GM12878 (cell line): ENCODE measurements at regions not wholly inside any gene's neighbourhood (a gene's known extent, or its start where the extent isn't known, plus 50 kb on each side); places are given as distances from the start of the nearest gene placed in this dataset.

Source experiments
- ATAC-seq: fragments of 200-7000 bp; cut with Tn5 transposase; 3 replicates; pipeline ENCODE4 v1.9.1; 2020; ENCODE audit warnings: mild to moderate bottlenecking, moderate library complexity
- BruUV-seq: library from RNA; stranded (reverse); fragments of 400-500 nt; replicated peaks from 2 replicates; lab custom pipeline; 2021; lab: Mats Ljungman, UMichigan
- CTCF ChIA-PET: fragments of 300-600 bp; sonication (Branson Sonifier 250); formaldehyde crosslinking; extraction: SDS; loops from one replicate; lab custom pipeline; 2021; ENCODE audit warnings: inconsistent platforms; lab: Yijun Ruan, JAX
- POLR2A ChIA-PET: fragments of 350-600 bp; formaldehyde crosslinking; extraction: SDS; loops from one replicate; lab custom pipeline; 2021; ENCODE audit warnings: inconsistent platforms; lab: Charles Lee
- RAD21 ChIA-PET: fragments of 300-600 bp; sonication (Branson Sonifier 250); formaldehyde crosslinking; loops from one replicate; lab custom pipeline; 2023; ENCODE audit warnings: antibody characterized with exemption; ENCODE audit not compliant: unreplicated experiment; lab: Charles Lee
- SMC1A ChIA-PET: fragments of 300-600 bp; sonication (Branson Sonifier 250); formaldehyde crosslinking; loops from one replicate; lab custom pipeline; 2023; ENCODE audit not compliant: unreplicated experiment, uncharacterized antibody; lab: Charles Lee
- DNase-seq: peaks from one replicate; pipeline ENCODE4 v3.0.0-alpha.2; 2011; ENCODE audit warnings: low read depth, low spot score
- FAIRE-seq: peaks from 3 replicates; lab custom pipeline; 2011; peaks lifted over from hg19 to GRCh38; lab: Jason Lieb, UNC
- H2AFZ ChIP-seq: 2 replicates; pipeline ENCODE4 v1.6.0; 2011; ENCODE audit warnings: low read depth, low read length, control low read depth; ENCODE audit not compliant: control insufficient read depth
- H3K27ac ChIP-seq: 2 replicates; pipeline ENCODE4 v1.5.1; 2011; ENCODE audit warnings: control low read depth; ENCODE audit not compliant: control insufficient read depth, insufficient read depth
- H3K27me3 ChIP-seq, 2 experiments: replicated peaks in 1 of 2; 2 replicates each; pipeline versions ENCODE4 v1.6.0 to v1.6.1; 2011; ENCODE audit warnings: low read length in 1 of 2; ENCODE audit not compliant: control insufficient read depth in 2 of 2, insufficient read depth in 2 of 2
- H3K36me3 ChIP-seq, 2 experiments: 2 replicates each; pipeline ENCODE4 v1.5.1; 2011; ENCODE audit warnings: low read length in 1 of 2; ENCODE audit not compliant: control insufficient read depth in 2 of 2, insufficient read depth in 2 of 2
- H3K4me1 ChIP-seq: 2 replicates; pipeline ENCODE4 v1.6.1; 2011; ENCODE audit warnings: mild to moderate bottlenecking, low read length, moderate library complexity, mixed read lengths; ENCODE audit not compliant: control insufficient read depth, insufficient read depth
- H3K4me2 ChIP-seq: 2 replicates; pipeline ENCODE4 v1.6.0; 2011; ENCODE audit warnings: control low read depth; ENCODE audit not compliant: control insufficient read depth, insufficient read depth
- H3K4me3 ChIP-seq: fragments of 200-600 bp; sonication (generic); 2 replicates; pipeline ENCODE4 v1.5.1; 2016
- H3K79me2 ChIP-seq: 2 replicates; pipeline ENCODE4 v1.6.0; 2011; ENCODE audit warnings: low read length; ENCODE audit not compliant: control insufficient read depth, insufficient read depth
- H3K9ac ChIP-seq: 2 replicates; pipeline ENCODE4 v1.8.0; 2011; ENCODE audit warnings: low read length, control low read depth, mixed read lengths; ENCODE audit not compliant: control insufficient read depth, insufficient read depth
- H3K9me3 ChIP-seq: replicated peaks from 3 replicates; pipeline ENCODE4 v1.5.1; 2011; ENCODE audit warnings: mild to moderate bottlenecking, low read length; ENCODE audit not compliant: control insufficient read depth, insufficient read depth
- H4K20me1 ChIP-seq: 2 replicates; pipeline ENCODE4 v1.6.0; 2011; ENCODE audit not compliant: control insufficient read depth, insufficient read depth
- BCL11A ChIP-seq: IDR thresholded peaks from 2 replicates; pipeline ENCODE4 v1.6.1; 2011; ENCODE audit warnings: low read depth, low read length
- BCL3 ChIP-seq: IDR thresholded peaks from 2 replicates; pipeline ENCODE4 v1.6.1; 2011; ENCODE audit warnings: borderline replicate concordance, low read depth, mild to moderate bottlenecking, moderate library complexity, low read length; ENCODE audit not compliant: insufficient read depth, poor library complexity, severe bottlenecking
- CEBPB ChIP-seq, 2 experiments: fragments of 150-350 bp in 1 of 2; IDR thresholded peaks; 2 replicates each; pipeline ENCODE4 v1.6.1; 2012 to 2014; ENCODE audit warnings: low read depth in 2 of 2, low read length in 2 of 2, borderline replicate concordance in 1 of 2, inconsistent platforms in 1 of 2
- CHD2 ChIP-seq: IDR thresholded peaks from 2 replicates; pipeline ENCODE4 v1.6.1; 2011; ENCODE audit warnings: low read depth, low read length, improper control_type of control experiment, borderline replicate concordance
- ELK1 ChIP-seq: IDR thresholded peaks from 2 replicates; pipeline ENCODE4 v1.6.1; 2012; ENCODE audit warnings: low read depth, low read length, improper control_type of control experiment
- GATAD2B ChIP-seq: fragments of 450-650 bp; conservative IDR thresholded peaks from 2 replicates; pipeline ENCODE4 v1.6.1; 2017; ENCODE audit warnings: low read depth, mild to moderate bottlenecking, moderate library complexity
- HDAC2 ChIP-seq: fragments of 200-600 bp; sonication (generic); IDR thresholded peaks from 2 replicates; pipeline ENCODE4 v1.6.1; 2017
- IKZF1 ChIP-seq: fragments of 450-650 bp; conservative IDR thresholded peaks from 2 replicates; pipeline ENCODE4 v1.6.1; 2017; ENCODE audit warnings: antibody characterized with exemption, mild to moderate bottlenecking
- JUND ChIP-seq: IDR thresholded peaks from 2 replicates; pipeline ENCODE4 v1.6.1; 2012; ENCODE audit warnings: low read depth, mild to moderate bottlenecking, low read length, improper control_type of control experiment, moderate library complexity
- KAT2A ChIP-seq: conservative IDR thresholded peaks from 2 replicates; pipeline ENCODE4 v1.6.1; 2011; ENCODE audit warnings: low read depth, low read length; ENCODE audit not compliant: control insufficient read depth
- PAX8 ChIP-seq: fragments of 450-650 bp; IDR thresholded peaks from 2 replicates; pipeline ENCODE4 v1.6.1; 2017; ENCODE audit warnings: mild to moderate bottlenecking, moderate library complexity
- RFX5 ChIP-seq: IDR thresholded peaks from 2 replicates; pipeline ENCODE4 v1.6.1; 2011; ENCODE audit warnings: low read depth, low read length, improper control_type of control experiment
- STAT1 ChIP-seq: fragments of 450-650 bp; conservative IDR thresholded peaks from 2 replicates; pipeline ENCODE4 v1.6.1; 2014; ENCODE audit warnings: antibody characterized with exemption, mild to moderate bottlenecking
- TCF3 ChIP-seq: IDR thresholded peaks from 2 replicates; pipeline ENCODE4 v1.6.1; 2012; ENCODE audit warnings: low read depth, mild to moderate bottlenecking, low read length, borderline replicate concordance; ENCODE audit not compliant: insufficient read depth
- WGBS: methylation state at CpG from one replicate; pipeline ENCODE4 v1.1.6; 2016; ENCODE audit warnings: low lambda C conversion rate; ENCODE audit not compliant: insufficient replicate concordance, insufficient coverage; ENCODE audit errors: missing lambda C conversion rate; 5-methylcytosine and 5-hydroxymethylcytosine counted together
- in situ Hi-C: fragments of 300-500 bp; cut with MboI; formaldehyde crosslinking; loops from 9 replicates; pipeline ENCODE4 v1.14.3; 2018; ENCODE audit warnings: mixed read lengths
- intact Hi-C: fragments of 100-400 bp; cut with micrococcal nuclease; formaldehyde crosslinking; loops from one replicate; pipeline ENCODE4 v1.14.2; 2022; ENCODE audit not compliant: unreplicated experiment

DNA sequence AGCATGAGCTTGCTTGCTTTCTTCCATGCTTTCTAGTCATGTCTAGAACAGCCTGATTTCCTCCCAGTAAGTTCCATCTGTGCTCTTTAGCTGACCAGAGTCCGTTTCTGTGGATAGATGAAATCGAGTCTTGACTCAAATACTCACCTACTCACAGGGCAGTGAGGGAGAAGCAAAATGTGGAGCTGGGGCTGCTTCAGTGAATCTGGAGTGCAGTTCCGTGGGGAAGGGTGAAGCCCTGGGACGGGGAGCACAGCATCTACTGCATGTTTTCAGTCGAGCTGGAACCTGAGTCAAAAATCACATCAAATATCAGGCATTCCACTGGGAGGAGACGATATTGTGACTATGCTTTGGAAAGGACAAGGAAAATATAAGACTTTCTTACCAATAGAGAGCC lies 70.3 kb upstream of the PRMT8 start:
- no peaks in the 10 kb centered on the region for H3K9me3 ChIP-seq
- CTCF ChIA-PET = no interaction called here
- no peak overlapping the region for H3K27ac ChIP-seq
- DNase-seq (no peak), ATAC-seq (no peak), FAIRE-seq (no peak)
- H2AFZ ChIP-seq = no peak overlapping the region
- H3K4me1 ChIP-seq = no peaks in the 10 kb centered on the region
- no peak overlapping the region for H3K4me2 ChIP-seq
- H3K79me2 ChIP-seq = no peaks in the 10 kb centered on the region
- no TSS peak for BruUV-seq
- no peaks in the 10 kb centered on the region for H4K20me1 ChIP-seq
- intact Hi-C loops (no loop called here), in situ Hi-C loops (no loop called here)
- no peak for TF ChIP-seq IKZF1
- TF ChIP-seq BCL11A = no peak
- TF ChIP-seq CEBPB (IDR thresholded peaks at IDR 0.05; ENCODE audit: borderline replicate concordance in 1 of 2, low read depth in 2 of 2, low read length in 2 of 2) = no peak
- TF ChIP-seq GATAD2B = no peak
- no peak for TF ChIP-seq JUND
- TF ChIP-seq BCL3 = no peak
- no peak for TF ChIP-seq ELK1
- no peak for TF ChIP-seq TCF3
- no peak for TF ChIP-seq HDAC2
- no peak for TF ChIP-seq RFX5
- no peak for TF ChIP-seq PAX8
- TF ChIP-seq KAT2A = no peak
- no peak for TF ChIP-seq STAT1
- TF ChIP-seq CHD2 = no peak
- no peak overlapping the region for H3K4me3 ChIP-seq
- H3K9ac ChIP-seq = no peak overlapping the region
- SMC1A ChIA-PET = no interaction called here
- H3K36me3 ChIP-seq = no peaks in the 10 kb centered on the region
- POLR2A ChIA-PET = no interaction called here
- RAD21 ChIA-PET = no interaction called here
- 0% methylated on average over 6 of the region's 6 CpGs for whole genome bisulfite sequencing
- no peaks in the 10 kb centered on the region; a peak in 1 of 4 replicates for H3K27me3 ChIP-seq
